ENCODE measurements at regions not wholly inside any gene's neighbourhood (a gene's known extent, or its start where the extent isn't known, plus 50 kb on each side); places are given as distances from the start of the nearest gene placed in this dataset.

DNA sequence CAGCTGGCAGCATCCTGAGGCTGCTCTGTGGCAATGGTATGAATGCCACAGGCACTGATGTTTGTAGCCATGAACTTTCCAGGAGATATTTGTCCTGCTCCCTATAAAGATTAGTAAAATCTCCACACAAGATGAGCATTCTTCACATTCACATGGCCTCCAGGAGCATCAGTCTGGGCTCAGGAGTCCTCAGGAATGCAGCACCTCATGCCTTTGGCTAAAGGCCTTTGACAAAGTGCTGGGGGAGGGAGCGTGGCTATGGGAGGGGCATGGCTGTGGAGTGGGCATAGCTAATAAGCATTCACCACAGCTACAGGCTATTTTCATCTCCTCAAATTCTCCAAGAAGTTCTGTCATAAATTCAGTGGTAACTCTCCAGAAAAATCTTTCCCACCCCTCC, 90.5 kb upstream of the LY86 start:
- H3K4me1 ChIP-seq (ENCODE audit: control insufficient read depth, insufficient read depth, low read length): no peaks in the 10 kb centered on the region
- ChIA-PET POLR2A (no interaction called here), CTCF (interaction anchor here (0.6 kb wide), 1 partner anchor 877 kb away, joined by 3 read pairs; no protein-coding TSS in a partner anchor)
- H3K4me3 ChIP-seq (ENCODE audit: low read depth in 2 of 2, low read length in 2 of 2): no peak overlapping the region
- intact Hi-C loops (cut with micrococcal nuclease; ENCODE audit: unreplicated experiment) (no loop called here), in situ Hi-C loops (cut with HindIII; ENCODE audit: low pct_unique_long_range_greater_than_20kb, low sequenced_read_pairs) (no loop called here)
- no peak for DNase-seq (ENCODE audit: low read depth, low spot score)
- BruUV-seq (replicated peaks): no TSS peak
- H3K27me3 ChIP-seq (ENCODE audit: control insufficient read depth, insufficient read depth, low read length): no peaks in the 10 kb centered on the region; the same call in none of the 2 replicates
- no peak for ATAC-seq
- H3K27ac ChIP-seq (ENCODE audit: low read length): no peak overlapping the region
- no peaks in the 10 kb centered on the region for H3K36me3 ChIP-seq (ENCODE audit: control insufficient read depth, insufficient read depth, low read length)
- H3K9me3 ChIP-seq (ENCODE audit: control insufficient read depth, insufficient read depth, low read depth, low read length): no peaks in the 10 kb centered on the region
- no peak for TF ChIP-seq POLR2AphosphoS5 (IDR thresholded peaks at IDR 0.05; ENCODE audit: low read depth, low read length)
- no peak for TF ChIP-seq REST (IDR thresholded peaks at IDR 0.05; ENCODE audit: insufficient read depth in 1 of 2, low read depth in 2 of 2, low read length in 1 of 2)
- TF ChIP-seq TCF7L2 (IDR thresholded peaks at IDR 0.05; ENCODE audit: low read depth, low read length): no peak
- TF ChIP-seq SIN3A (IDR thresholded peaks at IDR 0.05; ENCODE audit: borderline replicate concordance, insufficient read depth, low read depth, low read length): no peak
- no peak for TF ChIP-seq CTCF (IDR thresholded peaks at IDR 0.05)

DNA sequence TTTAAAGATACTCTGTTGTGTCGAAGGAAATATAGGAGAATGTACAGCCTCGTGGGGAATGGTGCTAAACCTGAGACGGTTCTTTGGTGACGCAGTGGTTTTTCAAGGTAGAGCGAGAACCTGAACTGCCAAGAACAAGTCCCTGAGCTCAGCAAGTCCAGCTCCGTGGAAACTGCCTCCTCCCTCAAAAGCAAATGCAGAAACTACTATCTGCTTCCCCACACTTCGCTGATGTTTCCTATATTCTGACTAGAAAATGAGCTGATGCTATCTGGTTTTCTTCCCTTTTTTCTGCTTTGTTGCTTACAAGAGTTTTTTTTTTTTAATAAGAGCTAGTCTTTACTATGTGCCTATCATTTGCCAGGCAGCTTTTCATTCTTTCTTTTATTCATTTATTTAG, 85.3 kb upstream of the LY86 start:
- Histone ChIP-seq H3K4me3 (ENCODE audit: low read depth in 2 of 2, low read length in 2 of 2) (no peak overlapping the region), H3K4me1 (ENCODE audit: control insufficient read depth, insufficient read depth, low read length) (no peaks in the 10 kb centered on the region), H3K9me3 (ENCODE audit: control insufficient read depth, insufficient read depth, low read depth, low read length) (peaks cover 2% of the 10 kb centered on the region; the same call in 1 of the 2 replicates), H3K27me3 (ENCODE audit: control insufficient read depth, insufficient read depth, low read length) (no peaks in the 10 kb centered on the region; the same call in 1 of the 2 replicates), H3K36me3 (ENCODE audit: control insufficient read depth, insufficient read depth, low read length) (no peaks in the 10 kb centered on the region), H3K27ac (ENCODE audit: low read length) (no peak overlapping the region)
- no TSS peak for BruUV-seq (replicated peaks)
- DNase-seq (ENCODE audit: low read depth, low spot score) (no peak), ATAC-seq (no peak)
- in situ Hi-C loops (cut with HindIII; ENCODE audit: low pct_unique_long_range_greater_than_20kb, low sequenced_read_pairs) (no loop called here), intact Hi-C loops (cut with micrococcal nuclease; ENCODE audit: unreplicated experiment) (no loop called here)
- TF ChIP-seq SIN3A (IDR thresholded peaks at IDR 0.05; ENCODE audit: borderline replicate concordance, insufficient read depth, low read depth, low read length) (no peak), TCF7L2 (IDR thresholded peaks at IDR 0.05; ENCODE audit: low read depth, low read length) (no peak), CTCF (IDR thresholded peaks at IDR 0.05) (no peak), REST (IDR thresholded peaks at IDR 0.05; ENCODE audit: insufficient read depth in 1 of 2, low read depth in 2 of 2, low read length in 1 of 2) (no peak), POLR2AphosphoS5 (IDR thresholded peaks at IDR 0.05; ENCODE audit: low read depth, low read length) (no peak)
- CTCF ChIA-PET: no interaction called here
- POLR2A ChIA-PET: no interaction called here
